Hematopoietic multipotent progenitor cell treated with erythropoietin and hydrocortisone succinate and interleukin-3 and kit ligand, for 17 days (in vitro differentiated cells): ENCODE measurements at regions not wholly inside any gene's neighbourhood (a gene's known extent, or its start where the extent isn't known, plus 50 kb on each side); places are given as distances from the start of the nearest gene placed in this dataset.

Source experiments
- DNase-seq: peaks from one replicate; pipeline ENCODE4 v3.0.0-alpha.2; 2015; ENCODE audit warnings: low spot score

- no peak for DNase-seq
These were observed 266.1 kb upstream of the MAP3K1 start for GRCh38 chr5:56549096-56549886.

- no peak for DNase-seq
These were observed 270.3 kb upstream of the MAP3K1 start for GRCh38 chr5:56545016-56545415.

- no peak for DNase-seq
These were observed 271.6 kb upstream of the MAP3K1 start for GRCh38 chr5:56543441-56544388.

- no peak for DNase-seq
These were observed 275.1 kb upstream of the MAP3K1 start for GRCh38 chr5:56540266-56540665.

- no peak for DNase-seq
These were observed 276.8 kb upstream of the MAP3K1 start for GRCh38 chr5:56538580-56538979.

- no peak for DNase-seq
These were observed 280.0 kb upstream of the MAP3K1 start for GRCh38 chr5:56535347-56535746.

- no peak for DNase-seq
These were observed 281.1 kb upstream of the MAP3K1 start for GRCh38 chr5:56534102-56534829.

- no peak for DNase-seq
These were observed 282.9 kb upstream of the MAP3K1 start for GRCh38 chr5:56532466-56532865.

- DNase-seq: no peak
These were observed 284.7 kb upstream of the MAP3K1 start for GRCh38 chr5:56530626-56531138.

- DNase-seq: no peak
These were observed 285.5 kb upstream of the MAP3K1 start for GRCh38 chr5:56529666-56530430.

- no peak for DNase-seq
These were observed 288.2 kb upstream of the MAP3K1 start for GRCh38 chr5:56527174-56527573.

- no peak for DNase-seq
These were observed 290.2 kb upstream of the MAP3K1 start for GRCh38 chr5:56525113-56525512.

- no peak for DNase-seq
These were observed 290.9 kb upstream of the ANKRD55 start for GRCh38 chr5:56523790-56524575.

- no peak for DNase-seq
These were observed 289.8 kb upstream of the ANKRD55 start for GRCh38 chr5:56522960-56523359.

- no peak for DNase-seq
These were observed 289.0 kb upstream of the ANKRD55 start for GRCh38 chr5:56522169-56522568.

GRCh38 chr5:56520986-56521730 is 288.0 kb upstream of the ANKRD55 start:
- no peak for DNase-seq

- DNase-seq: no peak
These were observed 285.7 kb upstream of the ANKRD55 start for GRCh38 chr5:56518820-56519219.

GRCh38 chr5:56517011-56517416 is 283.9 kb upstream of the ANKRD55 start:
- no peak for DNase-seq

GRCh38 chr5:56516441-56516840 is 283.3 kb upstream of the ANKRD55 start:
- DNase-seq: no peak

- no peak for DNase-seq
These were observed 282.9 kb upstream of the ANKRD55 start for GRCh38 chr5:56516035-56516434.
